Mucosa of descending colon (tissue), 3 donors: ENCODE measurements at regions not wholly inside any gene's neighbourhood (a gene's known extent, or its start where the extent isn't known, plus 50 kb on each side); places are given as distances from the start of the nearest gene placed in this dataset.

Experiments used
- ATAC-seq: fragments of 200-7000 bp; cut with Tn5 transposase; one replicate; pipeline ENCODE4 v1.9.1; 2020; ENCODE audit warnings: mild to moderate bottlenecking, moderate library complexity
- DNase-seq, 3 donors: peaks; one replicate each; pipeline ENCODE4 v3.0.0-alpha.2; 2020
- H3K36me3 ChIP-seq: fragments of 200-600 bp; one replicate; pipeline ENCODE4 v1.8.0; 2021; ENCODE audit warnings: low read depth, mild to moderate bottlenecking
- H3K4me1 ChIP-seq: fragments of 200-600 bp; one replicate; pipeline ENCODE4 v1.8.0; 2021; ENCODE audit warnings: low read depth, mild to moderate bottlenecking
- H3K4me3 ChIP-seq: fragments of 200-600 bp; one replicate; pipeline ENCODE4 v1.8.0; 2021; ENCODE audit warnings: mild to moderate bottlenecking
- H3K9me3 ChIP-seq: fragments of 200-600 bp; one replicate; pipeline ENCODE4 v1.8.0; 2021; ENCODE audit warnings: mild to moderate bottlenecking
- CTCF ChIP-seq: fragments of 200-600 bp; IDR thresholded peaks from one replicate; pipeline ENCODE4 v1.8.0; 2022; ENCODE audit warnings: antibody characterized with exemption, mild to moderate bottlenecking
- intact Hi-C, 2 donors: fragments of 100-400 bp; cut with DNase I in 1 of 2; cut with micrococcal nuclease in 1 of 2; formaldehyde crosslinking; loops; one replicate each; pipeline versions ENCODE4 v1.11.0 to v1.11.1; 2022; cut with DNase I, micrococcal nuclease
- donor health status: DM: no; HTN: no; CAD: no; lungs with moderate emphysema.
- donor health status: DM: no; HTN: no; CAD: no.
- donor health status: DM: no; HTN: yes; CAD: no.

- no peak overlapping the region for H3K4me3 ChIP-seq
- intact Hi-C loops: no loop called here
- H3K9me3 ChIP-seq: no peaks in the 10 kb centered on the region
- DNase-seq: no peak
- TF ChIP-seq CTCF: no peak
- no peaks in the 10 kb centered on the region for H3K36me3 ChIP-seq
- H3K4me1 ChIP-seq: no peaks in the 10 kb centered on the region
- ATAC-seq: no peak
These were observed 104.5 kb downstream of the RBFOX3 start for GRCh38 chr17:79506150-79506870.

- H3K9me3 ChIP-seq: no peaks in the 10 kb centered on the region
- no peak for TF ChIP-seq CTCF
- no peak for ATAC-seq
- intact Hi-C loops: no loop called here
- peaks cover 4% of the 10 kb centered on the region for H3K4me1 ChIP-seq
- no peak overlapping the region for H3K4me3 ChIP-seq
- no peaks in the 10 kb centered on the region for H3K36me3 ChIP-seq
- DNase-seq: no peak
These were observed 105.7 kb downstream of the RBFOX3 start for GRCh38 chr17:79505199-79505598.

- Histone ChIP-seq H3K9me3 (no peaks in the 10 kb centered on the region), H3K4me3 (no peak overlapping the region), H3K4me1 (peaks cover 4% of the 10 kb centered on the region), H3K36me3 (no peaks in the 10 kb centered on the region)
- no peak for ATAC-seq
- TF ChIP-seq CTCF: no peak
- DNase-seq: no peak
- intact Hi-C loops: no loop called here
These were observed 106.7 kb downstream of the RBFOX3 start for GRCh38 chr17:79504181-79504605.

- Histone ChIP-seq H3K9me3 (no peaks in the 10 kb centered on the region), H3K4me1 (peaks cover 4% of the 10 kb centered on the region), H3K36me3 (no peaks in the 10 kb centered on the region), H3K4me3 (no peak overlapping the region)
- TF ChIP-seq CTCF: no peak
- ATAC-seq: no peak
- DNase-seq: no peak
- intact Hi-C loops: no loop called here
These were observed 107.6 kb downstream of the RBFOX3 start for GRCh38 chr17:79503126-79503839.

GRCh38 chr17:79501910-79502309 lies 108.9 kb downstream of the RBFOX3 start:
- DNase-seq: no peak
- Histone ChIP-seq H3K9me3 (no peaks in the 10 kb centered on the region), H3K36me3 (no peaks in the 10 kb centered on the region)

More at GRCh38 chr17:79501910-79502309, 108.9 kb downstream of the RBFOX3 start:
- intact Hi-C loops: no loop called here
- peaks cover 4% of the 10 kb centered on the region for H3K4me1 ChIP-seq
- TF ChIP-seq CTCF: no peak
- no peak for ATAC-seq
- no peak overlapping the region for H3K4me3 ChIP-seq
